NT2/D1 (cell line): ENCODE measurements at regions not wholly inside any gene's neighbourhood (a gene's known extent, or its start where the extent isn't known, plus 50 kb on each side); places are given as distances from the start of the nearest gene placed in this dataset.

ENCODE experiments used
- YY1 ChIP-seq: IDR thresholded peaks from 2 replicates; pipeline ENCODE4 v1.6.1; 2011; ENCODE audit not compliant: insufficient read length, insufficient read depth
- ZNF274 ChIP-seq: IDR thresholded peaks from 2 replicates; pipeline ENCODE4 v1.6.1; 2011; ENCODE audit warnings: mild to moderate bottlenecking, low read depth, low read length

DNA sequence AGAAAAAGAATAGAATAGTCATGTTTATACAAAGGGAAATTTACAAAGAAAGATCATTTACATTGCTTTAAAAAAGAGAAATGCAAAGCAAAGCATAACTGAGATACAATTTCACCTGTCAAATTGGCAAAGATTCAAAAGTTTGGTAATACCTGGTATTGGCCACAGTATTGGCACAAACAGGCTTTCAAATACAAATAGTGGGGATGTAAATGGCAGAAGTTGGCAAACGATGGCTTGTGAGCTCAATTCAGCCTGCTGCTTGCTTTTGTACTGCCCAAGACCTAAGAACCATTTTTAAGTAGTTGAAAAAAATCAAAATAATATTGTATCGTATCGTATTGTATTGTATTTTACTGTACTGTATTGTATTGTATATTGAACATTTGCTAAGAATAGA is 194.5 kb upstream of the JAG1 start:
- no peak for TF ChIP-seq ZNF274
- TF ChIP-seq YY1, result no peak
